Inferior parietal cortex (tissue), 1 donor: ENCODE measurements at regions not wholly inside any gene's neighbourhood (a gene's known extent, or its start where the extent isn't known, plus 50 kb on each side); places are given as distances from the start of the nearest gene placed in this dataset.

ENCODE experiments used
- DNase-seq: peaks from one replicate; pipeline ENCODE4 v3.0.0-alpha.2; 2016; ENCODE audit errors: extremely low spot score

GRCh38 chr5:58258984-58259684 is 200.8 kb downstream of the PLK2 start:
- DNase-seq = no peak

GRCh38 chr5:58255970-58256369 is 203.9 kb downstream of the PLK2 start:
- DNase-seq = no peak

DNA sequence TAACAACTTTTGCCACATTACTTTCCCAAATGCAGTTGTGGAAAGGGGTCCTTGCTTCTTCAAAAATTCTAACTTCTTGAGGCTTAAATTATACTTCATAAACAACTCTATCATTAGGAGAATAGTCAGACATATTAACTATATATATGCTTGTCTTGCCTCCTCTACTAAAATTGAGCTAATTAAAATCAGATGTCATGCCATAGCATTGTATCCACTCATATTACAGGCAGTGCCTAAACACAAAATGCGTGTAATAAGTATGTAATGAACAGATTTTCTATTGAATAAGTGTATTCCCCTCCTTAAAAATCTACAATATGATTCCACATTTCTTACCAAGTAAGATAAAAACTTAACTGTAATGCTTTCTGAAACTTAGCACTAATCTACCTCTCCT is 204.5 kb downstream of the PLK2 start:
- DNase-seq = no peak

GRCh38 chr5:58248221-58248620 is 211.7 kb downstream of the PLK2 start:
- DNase-seq = no peak

DNA sequence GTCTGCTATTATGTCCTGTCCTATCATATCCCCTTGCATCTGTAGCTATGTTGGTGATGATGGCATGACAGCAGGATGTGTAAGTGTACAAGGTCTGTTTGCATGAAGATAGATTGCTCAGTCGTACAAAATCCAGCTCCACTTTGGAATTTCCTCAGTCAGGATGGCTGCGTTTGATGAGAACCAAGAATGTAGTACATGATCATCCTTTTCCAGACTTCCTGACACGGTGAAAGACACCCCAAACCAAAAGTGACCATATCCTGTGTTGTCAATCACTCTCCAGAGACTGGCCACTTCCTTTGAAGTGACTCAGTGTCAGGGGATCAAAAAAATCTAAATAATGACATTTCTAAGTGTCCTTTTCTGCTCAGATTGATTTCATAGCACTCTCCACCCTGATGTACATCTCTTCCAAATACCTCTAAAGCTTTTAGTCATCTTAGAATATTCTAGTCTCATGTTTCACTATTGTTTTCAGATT is 213.4 kb downstream of the PLK2 start:
- no peak for DNase-seq

GRCh38 chr5:58245476-58245840 is 214.4 kb downstream of the PLK2 start:
- no peak for DNase-seq

DNA sequence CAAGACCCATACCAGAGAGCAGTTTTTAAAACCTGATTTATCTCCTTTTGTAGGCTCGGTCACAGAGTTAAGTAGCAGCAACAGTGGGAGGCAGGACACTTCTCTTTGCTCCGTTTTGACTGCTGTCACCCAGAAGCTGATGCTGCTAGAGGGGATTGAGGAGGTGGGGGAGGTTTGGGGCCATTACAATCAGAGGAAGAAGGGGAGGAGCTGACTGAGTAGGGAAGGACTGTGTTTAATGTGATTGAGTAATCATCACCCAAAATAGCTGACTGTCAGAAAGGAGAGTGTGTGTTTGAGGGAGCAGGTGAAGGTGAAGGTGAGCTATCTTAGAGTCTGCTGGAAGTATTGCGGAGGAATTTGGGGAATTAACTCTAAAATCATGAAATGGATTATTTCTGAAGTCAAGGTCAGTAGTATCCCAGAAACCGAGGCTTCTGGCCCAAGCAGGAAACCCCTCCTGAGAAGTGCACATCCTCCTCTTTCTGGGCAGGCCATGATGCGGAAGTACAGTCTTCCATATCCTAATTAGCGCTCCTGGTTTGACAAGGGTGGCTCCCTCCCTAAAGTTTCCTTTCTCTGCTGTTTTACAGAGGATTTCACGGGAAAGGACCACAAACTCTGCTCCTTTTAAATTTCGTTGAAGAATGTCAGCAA is 214.9 kb downstream of the PLK2 start:
- DNase-seq = no peak

- no peak for DNase-seq
These were observed 218.5 kb downstream of the PLK2 start for GRCh38 chr5:58241389-58241788.

DNA sequence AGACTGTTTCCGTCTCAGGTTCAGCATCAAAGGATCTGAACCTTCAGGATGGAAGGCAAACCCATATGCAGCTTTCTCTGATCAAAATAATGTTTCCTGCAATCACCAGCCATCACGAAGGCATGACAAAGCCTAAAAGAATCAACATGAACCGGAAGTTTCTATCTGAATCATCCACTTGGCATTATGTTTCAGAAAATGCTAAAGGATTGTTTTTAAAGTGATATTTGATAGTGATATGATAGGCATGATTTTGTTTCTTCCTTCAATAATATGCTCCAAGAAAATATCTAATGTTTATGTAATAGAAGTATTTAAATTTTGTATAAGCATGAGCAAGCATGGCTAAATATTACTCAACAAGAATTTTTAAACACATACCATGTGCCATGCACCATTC is 219.6 kb downstream of the PLK2 start:
- no peak for DNase-seq

DNA sequence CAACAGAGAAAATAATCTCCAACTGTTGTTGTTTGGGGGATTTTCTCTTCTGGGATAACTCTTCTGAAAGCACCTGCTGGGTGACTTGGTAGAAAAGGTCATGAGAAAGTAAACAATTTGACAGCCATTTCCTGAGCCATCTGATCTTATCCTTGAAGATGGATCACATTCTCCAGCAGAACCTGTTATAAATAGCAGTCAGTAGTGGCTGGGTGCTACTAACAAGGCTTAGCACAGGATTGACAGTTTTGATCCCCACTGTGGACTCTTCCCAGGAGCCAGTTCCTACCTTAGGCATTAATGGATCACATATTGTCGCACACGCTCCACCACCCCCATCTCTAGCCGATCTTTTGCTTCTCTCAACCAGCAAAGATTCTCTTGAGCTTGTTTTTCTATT is 220.2 kb downstream of the PLK2 start:
- no peak for DNase-seq

GRCh38 chr5:58239045-58239444 is 220.8 kb downstream of the PLK2 start:
- no peak for DNase-seq

GRCh38 chr5:58236498-58236897 is 223.4 kb downstream of the PLK2 start:
- DNase-seq = no peak

DNA sequence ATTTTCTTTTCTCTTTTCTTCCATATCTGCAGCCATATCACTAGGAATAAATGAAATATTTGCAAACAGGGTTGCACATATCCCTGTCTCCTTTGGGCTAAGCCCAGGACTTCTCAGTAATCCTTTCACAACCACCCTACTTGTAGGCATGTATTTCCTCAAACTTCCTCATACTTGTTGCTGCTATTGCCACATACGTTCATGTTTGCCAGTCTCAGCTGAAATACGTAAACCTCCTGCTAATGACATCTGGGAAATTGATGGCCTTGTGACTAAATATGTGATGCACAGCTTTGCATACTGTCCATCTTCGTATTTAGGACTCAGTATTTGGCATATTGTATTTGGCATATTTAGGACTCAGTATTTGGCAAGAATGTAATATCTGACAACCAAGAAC is 224.6 kb downstream of the PLK2 start:
- DNase-seq = no peak

DNA sequence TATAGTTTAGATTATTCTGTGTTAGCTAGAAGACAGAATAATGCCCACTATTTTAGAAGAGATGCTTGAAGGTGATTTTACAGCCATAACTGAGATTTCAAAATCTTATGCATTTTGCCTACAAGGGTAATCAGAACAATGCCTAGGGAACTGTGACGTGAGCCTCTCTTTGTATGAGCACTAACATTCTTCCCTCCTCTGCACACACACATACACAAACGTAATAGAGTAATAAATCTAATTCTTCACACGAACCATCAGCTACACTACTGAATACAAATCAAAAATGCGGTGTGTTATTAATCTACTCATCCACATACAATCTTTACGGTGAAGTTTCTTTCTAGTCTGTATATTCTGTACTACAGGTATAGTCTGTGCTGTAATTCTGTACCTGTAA is 227.8 kb downstream of the PLK2 start:
- DNase-seq = no peak

GRCh38 chr5:58231041-58231440 is 228.8 kb downstream of the PLK2 start:
- DNase-seq = no peak

- DNase-seq = no peak
These were observed 231.0 kb downstream of the PLK2 start for GRCh38 chr5:58228896-58229295.

DNA sequence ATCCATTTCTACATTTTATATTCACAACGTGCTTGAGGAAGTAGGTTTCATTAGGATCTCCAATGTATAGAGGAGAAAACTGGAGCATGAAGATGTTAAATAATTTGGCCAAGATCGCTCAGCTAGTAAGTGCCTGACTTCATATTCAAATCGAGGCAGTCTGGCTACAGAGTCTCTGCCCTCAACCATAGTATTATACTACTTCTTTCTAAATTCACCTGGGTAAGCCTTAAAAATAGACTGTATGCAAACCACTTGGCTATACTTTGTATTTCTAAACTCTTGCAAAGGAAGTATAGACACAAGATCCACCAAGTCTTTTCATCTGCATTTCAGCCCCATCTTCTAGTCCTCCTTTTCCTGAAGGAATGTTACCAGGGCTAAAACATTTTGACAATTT is 232.0 kb downstream of the PLK2 start:
- DNase-seq = no peak

GRCh38 chr5:58224661-58225060 is 235.2 kb downstream of the PLK2 start:
- no peak for DNase-seq

DNA sequence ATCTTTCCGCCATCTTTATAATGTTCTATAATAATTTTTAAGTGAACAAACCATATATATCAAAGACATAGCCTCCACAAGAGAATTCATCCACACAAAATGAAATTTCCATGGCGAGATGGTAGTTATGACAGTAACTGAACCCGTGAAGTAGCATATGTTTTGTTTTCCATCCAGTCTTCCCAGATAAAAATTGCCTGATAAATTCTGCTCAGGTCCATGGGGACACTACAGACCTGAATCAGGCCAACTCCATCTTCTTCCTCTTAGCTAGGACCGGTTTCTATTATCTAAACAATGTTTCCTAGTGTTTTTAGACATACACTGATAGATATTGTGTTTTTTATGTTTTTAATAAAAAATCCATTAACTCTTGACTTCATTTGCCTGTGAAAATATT is 235.7 kb downstream of the PLK2 start:
- DNase-seq = no peak

DNA sequence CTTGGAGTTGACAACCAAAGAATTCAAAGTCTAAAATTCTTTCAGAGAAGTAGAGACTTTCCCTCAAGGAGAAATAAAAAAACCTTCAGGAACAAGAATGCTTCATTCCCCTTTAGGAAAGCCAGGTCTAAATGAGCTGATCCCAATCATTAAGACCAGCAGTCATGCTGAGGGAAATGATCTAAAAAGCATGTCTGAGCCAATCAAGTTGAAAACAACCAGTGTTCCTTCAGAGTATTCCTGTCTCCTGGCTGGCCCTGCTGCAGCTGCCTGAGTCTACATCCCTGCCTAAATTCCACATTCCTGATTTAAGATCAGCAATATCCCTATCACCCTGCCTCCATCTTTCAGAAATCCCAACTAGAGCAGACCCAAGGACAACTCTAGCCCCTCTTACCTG is 244.5 kb downstream of the PLK2 start:
- no peak for DNase-seq

DNA sequence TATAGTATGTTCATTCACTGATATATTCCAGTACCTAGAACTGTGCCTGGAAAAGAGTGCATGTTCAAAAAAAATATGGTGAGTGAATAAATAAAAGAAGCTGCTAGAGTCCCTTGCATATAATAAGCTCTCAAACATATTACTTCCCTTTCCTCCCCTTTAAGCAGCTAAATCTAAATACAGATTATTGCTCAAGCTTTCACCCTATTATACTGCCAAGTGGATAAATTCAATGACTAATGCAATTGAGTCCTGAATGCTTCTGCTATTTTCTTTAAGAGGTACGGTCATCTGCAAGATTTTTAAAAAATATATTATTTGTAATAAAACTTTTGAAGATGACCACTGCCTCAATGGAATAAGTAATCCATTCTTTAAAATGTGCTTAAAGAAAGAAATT is 248.4 kb downstream of the PLK2 start:
- DNase-seq = no peak

- no peak for DNase-seq
These were observed 251.2 kb downstream of the PLK2 start for GRCh38 chr5:58208674-58209073.

- DNase-seq = no peak
These were observed 252.8 kb downstream of the PLK2 start for GRCh38 chr5:58207076-58207475.

GRCh38 chr5:58204966-58205365 is 254.9 kb downstream of the PLK2 start:
- DNase-seq = no peak
